Kasumi-1 (cell line): ENCODE measurements at regions not wholly inside any gene's neighbourhood (a gene's known extent, or its start where the extent isn't known, plus 50 kb on each side); places are given as distances from the start of the nearest gene placed in this dataset.
"Not testable (repeated sequence)": the region's sequence is repeated elsewhere in the genome, so short reads cannot be mapped to it uniquely, and the experiment has no call there.

ENCODE experiments used
- DNase-seq, 2 experiments: peaks; one replicate each; lab custom pipeline; 2025; lab: John Stamatoyannopoulos, UW

DNA sequence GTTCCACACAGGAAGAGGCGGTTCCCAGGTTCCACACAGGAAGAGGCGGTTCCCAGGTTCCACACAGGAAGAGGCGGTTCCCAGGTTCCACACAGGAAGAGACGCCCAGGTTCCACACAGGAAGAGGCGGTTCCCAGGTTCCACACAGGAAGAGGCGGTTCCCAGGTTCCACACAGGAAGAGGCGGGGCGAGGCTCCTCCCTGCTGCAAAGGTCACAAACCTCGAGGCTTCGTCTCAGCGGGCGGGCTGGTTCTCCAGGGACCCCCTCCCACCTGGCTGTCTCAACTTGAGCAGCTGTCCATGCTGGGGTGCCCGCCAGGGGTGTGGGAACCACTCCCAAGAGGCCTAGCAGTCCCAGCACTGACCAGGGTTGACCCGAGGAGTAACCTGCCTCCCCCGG is 94.3 kb upstream of the RUFY1 start:
- not testable (repeated sequence) for DNase-seq

DNA sequence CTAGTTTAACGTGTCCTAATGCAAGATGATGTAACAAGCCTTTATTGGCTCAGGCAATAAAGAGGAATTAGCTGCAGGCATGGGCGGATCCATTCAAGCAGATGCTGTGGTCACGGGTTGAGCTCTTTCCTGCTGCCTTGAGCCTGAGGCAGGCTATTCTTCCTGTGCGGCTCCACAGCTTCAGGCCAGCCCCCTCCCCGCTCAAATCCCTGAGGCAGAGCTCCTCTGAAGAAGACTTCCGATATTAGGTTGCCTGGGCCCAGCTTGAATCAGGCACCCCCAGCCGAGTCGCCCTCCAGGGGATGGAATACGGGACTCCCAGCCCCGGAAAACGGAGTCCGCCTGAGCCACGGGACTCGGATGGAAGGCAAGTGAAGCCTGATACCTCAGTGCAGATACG is 95.0 kb upstream of the RUFY1 start:
- DNase-seq: no peak

DNA sequence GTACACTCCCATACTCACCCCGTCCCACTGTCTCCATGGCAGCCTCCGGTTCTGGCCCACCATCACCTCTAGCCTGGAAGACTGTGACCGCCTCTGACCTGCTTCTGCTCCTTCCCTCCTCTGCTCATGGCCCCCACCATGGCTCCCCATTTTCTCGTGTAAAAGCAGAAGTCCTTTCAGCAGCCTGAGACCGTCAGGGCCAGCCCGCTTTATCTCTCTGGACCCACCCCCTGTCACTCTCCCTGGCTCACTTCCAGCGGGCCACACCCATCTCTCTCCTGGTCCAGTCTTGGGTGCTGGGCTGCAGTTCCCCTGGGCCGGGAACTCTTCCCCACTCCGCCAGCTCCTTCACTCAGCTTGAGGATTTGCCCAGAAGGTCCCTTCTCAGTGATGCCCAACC is 96.0 kb upstream of the RUFY1 start:
- DNase-seq: no peak

GRCh38 chr5:179453616-179454015 is 96.7 kb upstream of the RUFY1 start:
- DNase-seq: no peak

DNA sequence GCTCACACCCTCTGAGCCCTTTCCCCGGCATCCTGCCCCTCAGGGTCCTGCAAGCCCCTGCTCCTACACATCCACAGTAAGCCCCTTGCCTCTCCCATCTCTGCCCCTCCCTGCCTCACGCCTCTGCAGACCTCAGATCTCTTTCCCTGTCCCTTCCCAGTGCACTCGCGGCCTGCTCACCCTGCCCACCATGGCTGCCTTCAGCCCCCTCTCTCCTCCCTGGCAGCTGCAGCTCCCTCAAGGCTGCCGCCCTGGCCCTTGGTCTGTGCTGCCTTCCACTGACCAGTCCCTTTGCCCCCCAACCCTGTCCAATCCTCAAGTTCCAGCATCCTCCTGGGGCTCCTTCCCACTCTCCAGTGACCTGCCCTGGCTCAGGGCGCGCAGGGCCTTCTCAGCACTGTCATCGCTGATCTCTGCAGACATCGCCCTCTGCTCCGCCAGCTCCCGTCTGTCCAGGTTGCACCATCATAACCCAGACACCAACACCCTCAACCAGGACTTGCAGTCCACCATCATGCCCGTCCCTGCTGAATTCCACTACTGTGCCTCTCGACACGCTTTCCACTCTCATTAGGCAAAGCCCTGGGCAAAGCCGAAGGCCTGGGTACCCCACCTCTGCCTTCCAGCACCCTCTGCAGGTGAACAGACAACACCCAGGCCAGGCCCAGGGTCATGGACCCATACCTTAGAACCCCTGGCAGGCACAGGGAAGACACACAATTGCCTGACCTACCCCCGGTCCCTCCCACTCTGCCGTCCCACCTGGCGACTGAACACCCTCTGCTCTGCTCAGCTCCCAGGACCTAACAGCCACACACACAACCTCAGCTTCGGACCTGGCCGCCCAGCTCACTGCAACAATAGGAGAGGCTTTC is 97.8 kb upstream of the RUFY1 start:
- no peak for DNase-seq

DNA sequence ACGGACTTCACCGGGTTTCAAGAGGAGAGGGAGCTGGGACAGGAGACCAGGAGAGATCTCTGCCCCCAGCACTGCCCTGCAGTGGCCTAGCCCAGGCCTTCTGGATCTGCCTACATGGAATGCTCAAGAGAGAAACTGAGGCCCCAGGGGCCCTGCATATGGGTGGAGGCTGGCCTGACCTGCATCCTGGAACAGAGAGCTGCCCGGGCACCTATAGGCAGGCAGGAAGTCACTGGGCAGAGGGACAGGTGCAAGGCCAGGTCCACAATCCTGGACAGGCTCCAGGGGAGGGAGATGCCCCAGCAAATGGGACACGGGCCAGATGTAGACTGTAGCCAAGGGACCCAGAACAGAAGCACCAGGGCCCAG is 98.5 kb upstream of the RUFY1 start:
- DNase-seq: no peak

GRCh38 chr5:179451114-179451827 is 99.1 kb upstream of the RUFY1 start:
- DNase-seq: no peak

DNA sequence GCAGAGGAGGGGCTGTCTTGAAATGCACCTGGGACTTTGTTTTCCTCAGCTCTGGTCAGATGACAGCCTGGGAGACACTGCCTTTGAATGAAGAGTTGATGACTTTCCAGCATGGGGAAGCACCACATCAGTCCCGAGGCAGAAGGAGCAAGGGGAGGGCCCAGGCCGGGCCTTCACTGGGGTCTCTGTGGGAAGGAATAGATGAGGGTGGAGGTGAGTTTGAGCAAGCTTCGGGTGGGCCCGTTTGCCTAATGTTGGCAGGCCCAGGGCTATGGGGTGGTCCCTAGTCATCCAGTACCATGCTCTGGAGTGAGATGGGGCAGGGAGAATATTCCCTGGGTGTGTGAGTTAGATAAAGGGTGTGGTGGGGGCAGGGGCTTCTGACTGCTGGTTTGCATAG is 100.4 kb upstream of the RUFY1 start:
- not testable (repeated sequence) for DNase-seq

- not testable (repeated sequence) for DNase-seq
Measured at GRCh38 chr5:179448282-179448681, 102.1 kb upstream of the RUFY1 start.

DNA sequence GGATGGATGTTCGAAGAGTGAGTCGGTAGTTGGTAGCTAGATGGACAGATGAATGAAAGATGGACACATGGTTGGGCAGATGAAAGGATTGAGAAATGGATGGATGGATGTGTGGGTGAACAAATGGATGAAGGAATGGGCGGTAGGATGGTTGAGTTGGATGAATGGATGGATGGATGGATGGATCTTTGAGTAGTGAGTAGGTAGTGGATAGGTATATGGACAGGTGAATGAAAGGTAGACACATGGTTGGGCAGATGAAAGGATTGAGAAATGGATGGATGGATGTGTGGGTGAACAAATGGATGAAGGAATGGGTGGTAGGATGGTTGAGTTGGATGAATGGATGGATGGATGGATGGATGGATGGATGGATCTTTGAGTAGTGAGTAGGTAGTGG is 97.0 kb upstream of the ADAMTS2 start:
- DNase-seq: not testable (repeated sequence)

GRCh38 chr5:179439181-179439985 is 94.1 kb upstream of the ADAMTS2 start:
- no peak for DNase-seq

GRCh38 chr5:179438461-179438860 is 93.2 kb upstream of the ADAMTS2 start:
- DNase-seq: no peak

GRCh38 chr5:179438011-179438441 is 92.8 kb upstream of the ADAMTS2 start:
- DNase-seq: no peak

DNA sequence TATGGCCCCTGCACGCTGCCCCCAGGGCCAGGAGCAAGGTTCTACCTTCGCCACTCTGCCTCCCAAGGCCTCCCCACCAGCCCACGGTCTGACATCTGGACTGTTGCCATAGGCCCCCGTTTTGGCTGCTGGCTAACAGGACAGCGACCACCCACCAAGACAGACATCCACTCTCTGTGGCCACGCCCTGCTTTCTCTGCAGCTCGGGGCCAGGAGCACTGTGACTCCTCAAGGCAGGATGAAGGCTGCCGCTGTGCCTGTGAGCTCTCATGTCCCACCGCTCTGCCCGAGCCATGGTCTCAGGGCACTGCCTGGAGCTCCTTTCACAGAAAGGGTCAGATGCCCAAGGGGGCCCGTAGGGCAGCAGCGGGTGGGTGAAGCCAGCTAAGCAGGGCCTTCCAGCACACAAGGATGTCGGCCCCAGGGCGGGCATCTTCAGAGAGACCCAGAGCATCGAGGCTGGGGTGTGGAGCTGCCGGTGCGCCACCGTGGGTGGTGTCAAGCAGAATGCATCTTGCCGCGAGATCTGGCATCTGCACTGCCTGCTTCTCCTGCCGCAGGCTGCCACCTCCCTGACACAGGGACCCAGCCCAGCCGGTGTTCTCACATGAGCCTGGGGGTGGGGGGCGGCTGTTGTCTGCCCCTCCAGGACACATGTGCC is 92.2 kb upstream of the ADAMTS2 start:
- DNase-seq: no peak

- no peak for DNase-seq
Measured at GRCh38 chr5:179436321-179437122, 91.3 kb upstream of the ADAMTS2 start.

- no peak for DNase-seq
Measured at GRCh38 chr5:179435731-179436315, 90.6 kb upstream of the ADAMTS2 start.

- DNase-seq: no peak
Measured at GRCh38 chr5:179435181-179435580, 89.9 kb upstream of the ADAMTS2 start.

DNA sequence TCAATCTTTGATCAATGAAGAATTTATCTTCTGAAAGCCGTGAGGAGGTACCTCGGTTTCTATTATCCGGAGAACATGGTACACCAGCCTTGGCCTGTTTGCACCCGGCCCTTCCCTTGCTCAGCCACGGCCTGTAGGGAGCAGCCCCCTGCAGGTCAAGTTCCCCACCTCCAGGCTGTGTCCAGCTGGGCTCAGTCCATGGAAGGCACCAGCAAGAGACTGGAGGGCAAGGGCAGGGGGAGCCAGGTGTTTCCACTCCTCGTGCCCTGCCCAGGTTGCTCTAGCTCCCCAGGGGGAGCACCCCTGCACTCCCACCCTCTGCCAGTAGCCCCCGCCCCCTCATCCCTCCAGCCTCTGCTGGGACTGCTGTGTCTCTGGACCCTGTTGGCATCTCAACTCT is 87.3 kb upstream of the ADAMTS2 start:
- DNase-seq: no peak

DNA sequence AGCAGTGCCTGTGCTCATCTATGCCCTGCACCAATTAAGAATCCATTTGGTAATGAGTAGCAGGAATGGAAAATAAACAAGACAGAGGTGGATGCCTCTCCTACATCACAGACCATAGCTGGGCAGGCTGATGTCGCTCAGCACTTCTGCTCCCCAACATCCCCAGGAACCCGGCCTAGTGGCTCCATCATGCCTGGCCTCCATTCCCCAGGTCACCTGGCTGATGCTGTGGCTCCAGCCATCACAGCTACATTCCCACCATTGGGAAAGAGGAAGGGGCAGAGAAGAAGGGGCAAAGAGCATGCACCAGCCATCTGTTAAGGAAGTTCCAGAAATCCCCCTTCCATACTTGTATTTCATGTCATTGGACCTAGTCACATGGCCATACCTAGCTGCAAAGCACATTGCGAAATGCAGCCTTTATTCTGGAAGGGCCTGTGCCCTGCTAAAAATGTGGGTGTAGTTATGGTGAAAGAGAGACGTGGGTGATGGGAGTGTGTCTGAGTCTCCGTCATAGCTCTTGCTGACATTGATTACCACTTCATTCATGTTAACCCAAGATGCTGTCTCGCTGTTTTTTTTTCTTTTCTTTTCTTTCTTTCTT is 86.1 kb upstream of the ADAMTS2 start:
- DNase-seq: no peak
